DOHH2 (cell line): ENCODE measurements at regions not wholly inside any gene's neighbourhood (a gene's known extent, or its start where the extent isn't known, plus 50 kb on each side); places are given as distances from the start of the nearest gene placed in this dataset.

Experiments used
- EZH2phosphoT487 ChIP-seq: fragments of 200-600 bp; sonication (generic); IDR thresholded peaks from 2 replicates; pipeline ENCODE4 v1.6.1; 2017; ENCODE audit warnings: borderline replicate concordance, mild to moderate bottlenecking, antibody characterized with exemption, low read length, moderate library complexity, mixed read lengths
- TF ChIP-seq, protein P1 (sequence below): fragments of 200-600 bp; sonication (generic); IDR thresholded peaks from one replicate; pipeline ENCODE4 v1.5.1; 2014; ENCODE audit warnings: antibody characterized with exemption, mild to moderate bottlenecking, low read depth, low read length; ENCODE audit not compliant: poor library complexity, severe bottlenecking

- TF ChIP-seq, protein P1, sequence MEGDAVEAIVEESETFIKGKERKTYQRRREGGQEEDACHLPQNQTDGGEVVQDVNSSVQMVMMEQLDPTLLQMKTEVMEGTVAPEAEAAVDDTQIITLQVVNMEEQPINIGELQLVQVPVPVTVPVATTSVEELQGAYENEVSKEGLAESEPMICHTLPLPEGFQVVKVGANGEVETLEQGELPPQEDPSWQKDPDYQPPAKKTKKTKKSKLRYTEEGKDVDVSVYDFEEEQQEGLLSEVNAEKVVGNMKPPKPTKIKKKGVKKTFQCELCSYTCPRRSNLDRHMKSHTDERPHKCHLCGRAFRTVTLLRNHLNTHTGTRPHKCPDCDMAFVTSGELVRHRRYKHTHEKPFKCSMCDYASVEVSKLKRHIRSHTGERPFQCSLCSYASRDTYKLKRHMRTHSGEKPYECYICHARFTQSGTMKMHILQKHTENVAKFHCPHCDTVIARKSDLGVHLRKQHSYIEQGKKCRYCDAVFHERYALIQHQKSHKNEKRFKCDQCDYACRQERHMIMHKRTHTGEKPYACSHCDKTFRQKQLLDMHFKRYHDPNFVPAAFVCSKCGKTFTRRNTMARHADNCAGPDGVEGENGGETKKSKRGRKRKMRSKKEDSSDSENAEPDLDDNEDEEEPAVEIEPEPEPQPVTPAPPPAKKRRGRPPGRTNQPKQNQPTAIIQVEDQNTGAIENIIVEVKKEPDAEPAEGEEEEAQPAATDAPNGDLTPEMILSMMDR = no peak
- no peak for TF ChIP-seq EZH2phosphoT487
Observed at GRCh38 chr7:33805630-33806233, 99.6 kb upstream of the BMPER start.
